Loucy (cell line): ENCODE measurements at regions not wholly inside any gene's neighbourhood (a gene's known extent, or its start where the extent isn't known, plus 50 kb on each side); places are given as distances from the start of the nearest gene placed in this dataset.

ENCODE experiments used
- CTCF ChIP-seq: fragments of 200-600 bp; sonication (generic); conservative IDR thresholded peaks from 2 replicates; pipeline ENCODE4 v1.5.1; 2014; ENCODE audit warnings: mild to moderate bottlenecking, antibody characterized with exemption, low read length
- EZH2phosphoT487 ChIP-seq: fragments of 200-600 bp; IDR thresholded peaks from 2 replicates; pipeline ENCODE4 v1.6.1; 2018; ENCODE audit warnings: antibody characterized with exemption, mild to moderate bottlenecking, moderate library complexity, borderline replicate concordance

- no peak for TF ChIP-seq CTCF
- TF ChIP-seq EZH2phosphoT487: no peak
Observed at GRCh38 chr9:33708441-33708840, 86.9 kb upstream of the PRSS3 start.
